ENCODE measurements at regions not wholly inside any gene's neighbourhood (a gene's known extent, or its start where the extent isn't known, plus 50 kb on each side); places are given as distances from the start of the nearest gene placed in this dataset.

DNA sequence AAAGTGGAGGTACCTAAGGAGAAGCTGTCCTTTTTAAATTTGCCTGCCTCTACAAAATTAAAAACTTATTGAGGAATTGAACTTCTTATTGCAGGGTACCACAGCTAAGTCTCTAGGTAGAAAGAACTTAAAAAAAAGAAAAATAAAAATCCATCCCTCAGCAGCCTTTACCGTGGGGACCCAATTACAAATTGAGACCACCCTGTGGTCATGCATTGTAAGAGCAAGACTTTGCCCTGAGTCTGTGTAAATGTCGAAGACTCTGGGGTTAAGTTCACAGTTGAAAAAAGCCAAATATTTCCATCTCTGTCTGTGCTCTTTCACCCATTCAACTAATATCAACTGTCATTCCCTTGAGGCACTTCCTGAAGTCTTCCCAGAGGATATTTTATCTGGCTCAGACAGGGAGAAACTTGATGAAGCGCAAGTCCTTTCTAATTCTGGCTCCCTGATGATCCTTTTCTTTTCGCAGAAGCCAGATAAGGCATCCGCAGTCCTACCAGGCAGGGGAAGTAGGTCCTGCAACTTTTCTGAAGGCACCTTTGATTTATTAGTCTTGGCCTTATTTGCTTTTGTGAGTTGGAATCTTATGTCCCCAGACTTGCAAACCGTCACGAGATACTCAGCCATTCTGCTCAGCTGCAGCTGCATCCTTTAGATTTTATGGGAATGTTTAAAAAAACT, 323.8 kb upstream of the WWC1 start:
- Histone ChIP-seq H3K27ac (ENCODE audit: low read length) (no peak overlapping the region), H3K4me3 (ENCODE audit: low read depth in 1 of 2, low read length in 2 of 2) (no peak overlapping the region), H3K36me3 (ENCODE audit: control insufficient read depth in 1 of 2, insufficient read depth in 2 of 2, low read length in 2 of 2) (no peaks in the 10 kb centered on the region), H3K4me1 (ENCODE audit: control insufficient read depth in 1 of 2, insufficient read depth in 2 of 2, low read length in 2 of 2) (no peaks in the 10 kb centered on the region), H3K27me3 (ENCODE audit: low read depth, low read length) (no peaks in the 10 kb centered on the region), H3K9me3 (ENCODE audit: control insufficient read depth in 1 of 2, low read length in 2 of 2) (no peaks in the 10 kb centered on the region)

DNA sequence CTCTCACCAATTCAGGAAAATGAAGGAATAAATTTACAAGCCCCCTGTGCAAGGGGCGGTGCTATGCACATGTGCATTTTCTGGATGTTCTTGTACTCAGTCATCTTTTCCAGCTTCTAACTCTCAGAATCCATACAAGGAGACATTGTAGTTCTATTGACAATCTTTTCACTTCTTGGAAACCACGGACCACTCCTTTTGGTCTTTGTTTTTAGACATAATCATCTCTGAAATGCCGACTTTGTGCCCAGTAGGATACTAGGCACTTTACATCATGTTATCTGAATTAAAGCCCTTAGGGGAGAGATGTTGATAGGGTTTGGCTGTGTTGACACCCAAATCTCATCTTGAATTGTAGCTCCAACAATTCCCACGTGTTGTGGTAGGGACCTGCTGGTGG, 322.6 kb upstream of the WWC1 start:
- H3K4me1 ChIP-seq (ENCODE audit: control insufficient read depth in 1 of 2, insufficient read depth in 2 of 2, low read length in 2 of 2), result no peaks in the 10 kb centered on the region
- no peak overlapping the region for H3K27ac ChIP-seq (ENCODE audit: low read length)
- H3K27me3 ChIP-seq (ENCODE audit: low read depth, low read length), result no peaks in the 10 kb centered on the region

DNA sequence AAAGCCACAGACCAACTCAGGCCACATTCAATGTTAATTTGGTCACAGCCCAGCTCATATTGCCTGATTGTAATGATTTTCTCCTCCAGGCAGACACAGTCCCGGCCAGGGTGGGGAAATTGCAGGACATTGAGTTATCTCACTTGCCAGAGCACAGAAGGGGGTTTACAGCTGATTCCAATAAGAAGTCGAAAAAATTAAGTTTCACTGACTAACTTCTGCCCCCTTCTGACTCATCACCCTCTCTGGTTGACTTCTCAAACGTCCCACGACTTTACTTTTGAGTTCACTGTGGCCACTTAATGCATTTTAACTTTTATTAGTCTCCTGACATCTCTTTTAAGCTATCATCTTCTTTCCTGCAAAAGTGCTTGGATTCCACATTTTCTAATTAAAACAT, 321.4 kb upstream of the WWC1 start:
- Histone ChIP-seq H3K4me1 (ENCODE audit: control insufficient read depth in 1 of 2, insufficient read depth in 2 of 2, low read length in 2 of 2) (no peaks in the 10 kb centered on the region), H3K4me3 (ENCODE audit: low read depth in 1 of 2, low read length in 2 of 2) (no peak overlapping the region), H3K36me3 (ENCODE audit: control insufficient read depth in 1 of 2, insufficient read depth in 2 of 2, low read length in 2 of 2) (no peaks in the 10 kb centered on the region), H3K27ac (ENCODE audit: low read length) (no peak overlapping the region), H3K27me3 (ENCODE audit: low read depth, low read length) (no peaks in the 10 kb centered on the region), H3K9me3 (ENCODE audit: control insufficient read depth in 1 of 2, low read length in 2 of 2) (no peaks in the 10 kb centered on the region)

More for the DNA sequence above, 322.6 kb upstream of the WWC1 start:
- H3K4me3 ChIP-seq (ENCODE audit: low read depth in 1 of 2, low read length in 2 of 2), result no peak overlapping the region
- no peaks in the 10 kb centered on the region for H3K9me3 ChIP-seq (ENCODE audit: control insufficient read depth in 1 of 2, low read length in 2 of 2)
- no peaks in the 10 kb centered on the region for H3K36me3 ChIP-seq (ENCODE audit: control insufficient read depth in 1 of 2, insufficient read depth in 2 of 2, low read length in 2 of 2)

DNA sequence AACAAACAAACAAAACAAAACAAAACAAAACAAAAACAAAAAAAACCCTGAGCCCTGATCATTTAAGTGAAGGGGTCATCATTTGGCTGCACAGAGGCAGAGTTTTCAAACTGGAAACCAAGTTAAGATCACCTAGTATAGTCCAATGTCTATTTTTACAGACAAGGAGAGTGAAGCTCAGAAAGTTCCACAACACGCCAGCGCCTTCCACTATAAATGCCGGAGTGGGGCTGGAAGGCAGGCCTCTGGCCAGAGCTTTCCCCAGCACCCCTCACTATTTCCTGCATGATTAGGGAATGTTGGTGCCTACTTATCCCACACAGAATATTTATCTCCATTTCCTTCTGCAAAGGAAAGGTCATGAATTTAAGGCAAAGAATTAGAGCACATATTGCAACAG, 319.7 kb upstream of the WWC1 start:
- no peak overlapping the region for H3K4me3 ChIP-seq (ENCODE audit: low read depth in 1 of 2, low read length in 2 of 2)
- H3K9me3 ChIP-seq (ENCODE audit: control insufficient read depth in 1 of 2, low read length in 2 of 2), result no peaks in the 10 kb centered on the region
- H3K36me3 ChIP-seq (ENCODE audit: control insufficient read depth in 1 of 2, insufficient read depth in 2 of 2, low read length in 2 of 2), result no peaks in the 10 kb centered on the region
- H3K27ac ChIP-seq (ENCODE audit: low read length), result no peak overlapping the region
- H3K27me3 ChIP-seq (ENCODE audit: low read depth, low read length), result no peaks in the 10 kb centered on the region
- H3K4me1 ChIP-seq (ENCODE audit: control insufficient read depth in 1 of 2, insufficient read depth in 2 of 2, low read length in 2 of 2), result no peaks in the 10 kb centered on the region

DNA sequence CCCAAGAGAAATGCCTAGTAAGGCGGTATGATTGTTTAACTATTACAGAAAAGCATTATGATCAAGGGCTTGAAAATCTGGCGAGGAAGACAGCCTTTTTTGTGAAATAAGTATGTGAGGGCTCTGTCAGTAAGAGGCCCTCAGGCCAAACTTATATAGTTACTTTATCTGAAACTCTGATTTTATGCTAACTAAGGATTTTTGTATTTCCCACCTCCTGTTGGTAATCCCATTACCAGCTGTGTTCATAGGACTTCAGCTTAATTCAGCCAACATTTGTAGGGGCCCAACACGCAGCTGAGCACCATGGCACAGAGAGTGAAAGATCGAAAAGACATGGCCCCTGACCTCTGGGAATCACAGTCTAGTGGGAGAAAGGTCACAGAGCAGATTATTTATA, 318.3 kb upstream of the WWC1 start:
- H3K9me3 ChIP-seq (ENCODE audit: control insufficient read depth in 1 of 2, low read length in 2 of 2), result no peaks in the 10 kb centered on the region
- no peak overlapping the region for H3K27ac ChIP-seq (ENCODE audit: low read length)
- no peaks in the 10 kb centered on the region for H3K27me3 ChIP-seq (ENCODE audit: low read depth, low read length)
- no peak overlapping the region for H3K4me3 ChIP-seq (ENCODE audit: low read depth in 1 of 2, low read length in 2 of 2)
- H3K4me1 ChIP-seq (ENCODE audit: control insufficient read depth in 1 of 2, insufficient read depth in 2 of 2, low read length in 2 of 2), result no peaks in the 10 kb centered on the region
- H3K36me3 ChIP-seq (ENCODE audit: control insufficient read depth in 1 of 2, insufficient read depth in 2 of 2, low read length in 2 of 2), result no peaks in the 10 kb centered on the region

DNA sequence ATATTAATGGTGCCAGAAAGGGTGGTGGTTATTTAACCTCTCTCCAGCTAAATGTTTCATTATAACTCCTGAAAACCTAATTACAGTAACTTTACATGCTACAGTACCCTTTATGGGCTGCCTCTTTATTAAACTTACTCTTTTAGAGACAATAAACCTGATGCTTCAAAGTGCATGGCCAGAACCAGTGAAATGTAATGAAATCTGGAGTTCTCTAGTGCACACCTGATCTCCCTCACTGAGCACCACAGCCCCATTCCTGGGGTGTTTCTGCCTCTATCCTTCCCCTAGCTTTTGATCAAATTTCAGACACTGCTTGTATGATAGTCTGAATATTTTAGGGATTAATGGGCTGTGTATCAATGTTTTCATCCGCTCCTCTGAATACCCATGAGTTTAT, 306.5 kb upstream of the WWC1 start:
- H3K36me3 ChIP-seq (ENCODE audit: control insufficient read depth in 1 of 2, insufficient read depth in 2 of 2, low read length in 2 of 2), result no peaks in the 10 kb centered on the region
- no peaks in the 10 kb centered on the region for H3K9me3 ChIP-seq (ENCODE audit: control insufficient read depth in 1 of 2, low read length in 2 of 2)
- H3K4me3 ChIP-seq (ENCODE audit: low read depth in 1 of 2, low read length in 2 of 2), result no peak overlapping the region
- H3K27ac ChIP-seq (ENCODE audit: low read length), result no peak overlapping the region
- no peaks in the 10 kb centered on the region for H3K4me1 ChIP-seq (ENCODE audit: control insufficient read depth in 1 of 2, insufficient read depth in 2 of 2, low read length in 2 of 2)
- no peaks in the 10 kb centered on the region for H3K27me3 ChIP-seq (ENCODE audit: low read depth, low read length)

DNA sequence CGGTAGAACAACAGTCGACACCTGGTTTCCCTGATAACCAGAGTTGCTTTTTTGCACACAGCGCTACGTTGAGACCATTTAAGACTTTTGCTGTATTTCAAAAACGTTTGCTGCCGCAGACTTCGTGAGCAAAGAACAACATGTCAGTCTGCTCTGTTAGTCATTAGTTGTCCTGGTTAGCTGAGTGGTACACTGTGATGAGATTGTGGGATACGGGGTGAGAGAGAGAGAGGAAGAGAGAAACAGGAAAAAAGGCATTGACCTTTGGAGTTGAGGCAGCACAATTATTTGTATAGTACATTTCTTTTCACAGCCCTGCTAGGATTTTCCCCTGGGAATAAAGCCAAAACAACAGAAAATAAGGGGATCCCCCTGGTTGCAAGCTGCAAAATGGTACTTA, 306.1 kb upstream of the WWC1 start:
- no peaks in the 10 kb centered on the region for H3K9me3 ChIP-seq (ENCODE audit: control insufficient read depth in 1 of 2, low read length in 2 of 2)
- H3K27me3 ChIP-seq (ENCODE audit: low read depth, low read length), result no peaks in the 10 kb centered on the region
- no peaks in the 10 kb centered on the region for H3K4me1 ChIP-seq (ENCODE audit: control insufficient read depth in 1 of 2, insufficient read depth in 2 of 2, low read length in 2 of 2)
- no peaks in the 10 kb centered on the region for H3K36me3 ChIP-seq (ENCODE audit: control insufficient read depth in 1 of 2, insufficient read depth in 2 of 2, low read length in 2 of 2)
- no peak overlapping the region for H3K27ac ChIP-seq (ENCODE audit: low read length)
- no peak overlapping the region for H3K4me3 ChIP-seq (ENCODE audit: low read depth in 1 of 2, low read length in 2 of 2)

DNA sequence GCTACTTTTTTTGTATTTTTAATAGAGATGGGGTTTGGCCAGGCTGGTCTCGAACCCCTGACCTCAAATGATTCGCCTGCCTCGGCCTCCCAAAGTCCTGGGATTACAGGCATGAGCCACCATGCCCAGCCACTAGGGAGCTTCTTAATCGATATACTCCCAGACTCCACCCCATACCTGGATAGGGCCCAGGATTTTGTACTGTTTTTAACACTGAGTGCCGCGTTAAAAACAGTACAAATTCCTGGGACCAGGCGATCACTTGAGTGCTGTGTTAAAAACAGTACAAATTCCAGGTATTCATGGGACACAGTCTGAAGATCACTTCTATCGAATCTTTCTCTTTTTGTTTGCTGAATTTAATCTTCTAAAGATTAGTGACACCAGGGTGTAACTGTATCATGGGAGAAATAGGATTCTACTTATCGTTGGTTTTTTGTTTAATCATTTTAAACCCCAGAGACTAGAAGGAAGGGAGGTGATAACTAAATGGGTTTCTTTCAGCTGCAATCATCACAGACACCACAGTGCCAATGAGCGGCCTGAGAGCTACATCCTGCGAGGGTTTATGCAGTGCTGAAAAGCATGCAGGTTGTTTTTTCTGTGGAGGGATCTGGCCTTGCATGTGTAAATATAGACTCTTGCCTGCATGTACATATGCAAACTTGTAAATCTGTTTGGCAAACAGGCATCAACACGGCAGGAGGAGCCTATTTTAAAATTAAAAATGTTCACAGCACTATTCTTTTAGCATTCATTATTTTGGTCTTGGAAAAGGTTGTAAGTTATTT, 303.8 kb upstream of the WWC1 start:
- no peaks in the 10 kb centered on the region for H3K9me3 ChIP-seq (ENCODE audit: control insufficient read depth in 1 of 2, low read length in 2 of 2)

DNA sequence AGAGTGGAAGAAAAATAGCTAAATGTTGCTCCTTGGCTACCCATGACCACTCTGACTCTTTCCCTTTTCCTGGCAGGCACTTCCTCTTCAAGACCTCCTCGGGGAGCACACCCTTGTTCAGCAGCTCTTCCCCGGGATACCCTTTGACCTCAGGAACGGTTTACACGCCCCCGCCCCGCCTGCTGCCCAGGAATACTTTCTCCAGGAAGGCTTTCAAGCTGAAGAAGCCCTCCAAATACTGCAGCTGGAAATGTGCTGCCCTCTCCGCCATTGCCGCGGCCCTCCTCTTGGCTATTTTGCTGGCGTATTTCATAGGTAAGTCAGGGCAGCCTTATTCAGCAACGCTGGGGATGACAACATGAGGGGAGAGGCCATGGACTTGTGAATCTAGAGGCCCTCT, 298.6 kb upstream of the WWC1 start:
- Histone ChIP-seq H3K9me3 (ENCODE audit: control insufficient read depth in 1 of 2, low read length in 2 of 2) (no peaks in the 10 kb centered on the region), H3K27ac (ENCODE audit: low read length) (no peak overlapping the region), H3K36me3 (ENCODE audit: control insufficient read depth in 1 of 2, insufficient read depth in 2 of 2, low read length in 2 of 2) (no peaks in the 10 kb centered on the region), H3K4me1 (ENCODE audit: control insufficient read depth in 1 of 2, insufficient read depth in 2 of 2, low read length in 2 of 2) (no peaks in the 10 kb centered on the region), H3K4me3 (ENCODE audit: low read depth in 1 of 2, low read length in 2 of 2) (no peak overlapping the region), H3K27me3 (ENCODE audit: low read depth, low read length) (no peaks in the 10 kb centered on the region)

More for the DNA sequence above, 303.8 kb upstream of the WWC1 start:
- H3K36me3 ChIP-seq (ENCODE audit: control insufficient read depth in 1 of 2, insufficient read depth in 2 of 2, low read length in 2 of 2), result no peaks in the 10 kb centered on the region
- H3K4me1 ChIP-seq (ENCODE audit: control insufficient read depth in 1 of 2, insufficient read depth in 2 of 2, low read length in 2 of 2), result no peaks in the 10 kb centered on the region
- no peak overlapping the region for H3K4me3 ChIP-seq (ENCODE audit: low read depth in 1 of 2, low read length in 2 of 2)
- H3K27ac ChIP-seq (ENCODE audit: low read length), result no peak overlapping the region
- no peaks in the 10 kb centered on the region for H3K27me3 ChIP-seq (ENCODE audit: low read depth, low read length)

DNA sequence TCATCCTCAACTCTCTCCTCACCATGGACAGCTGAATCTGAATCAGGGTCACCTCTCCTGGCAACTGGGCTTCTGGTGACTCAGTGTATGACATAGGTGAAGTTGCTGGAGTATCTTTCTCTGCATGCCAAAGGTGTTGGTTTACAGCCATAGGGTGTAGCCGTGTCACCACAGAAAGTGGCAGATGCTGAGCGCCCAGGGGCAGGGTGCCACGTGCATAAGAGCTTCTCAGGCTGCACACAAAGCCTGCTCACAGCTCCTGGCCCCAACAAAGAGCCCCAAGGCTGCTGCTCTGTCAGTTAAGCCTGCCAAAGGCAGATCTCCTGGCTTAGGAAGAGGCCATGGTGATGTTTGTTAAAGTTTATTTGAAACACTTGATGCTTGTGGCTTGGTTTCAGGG, 297.7 kb upstream of the WWC1 start:
- H3K9me3 ChIP-seq (ENCODE audit: control insufficient read depth in 1 of 2, low read length in 2 of 2), result no peaks in the 10 kb centered on the region
- no peak overlapping the region for H3K27ac ChIP-seq (ENCODE audit: low read length)
- H3K4me3 ChIP-seq (ENCODE audit: low read depth in 1 of 2, low read length in 2 of 2), result no peak overlapping the region
- H3K36me3 ChIP-seq (ENCODE audit: control insufficient read depth in 1 of 2, insufficient read depth in 2 of 2, low read length in 2 of 2), result no peaks in the 10 kb centered on the region
- no peaks in the 10 kb centered on the region for H3K4me1 ChIP-seq (ENCODE audit: control insufficient read depth in 1 of 2, insufficient read depth in 2 of 2, low read length in 2 of 2)
- H3K27me3 ChIP-seq (ENCODE audit: low read depth, low read length), result no peaks in the 10 kb centered on the region

DNA sequence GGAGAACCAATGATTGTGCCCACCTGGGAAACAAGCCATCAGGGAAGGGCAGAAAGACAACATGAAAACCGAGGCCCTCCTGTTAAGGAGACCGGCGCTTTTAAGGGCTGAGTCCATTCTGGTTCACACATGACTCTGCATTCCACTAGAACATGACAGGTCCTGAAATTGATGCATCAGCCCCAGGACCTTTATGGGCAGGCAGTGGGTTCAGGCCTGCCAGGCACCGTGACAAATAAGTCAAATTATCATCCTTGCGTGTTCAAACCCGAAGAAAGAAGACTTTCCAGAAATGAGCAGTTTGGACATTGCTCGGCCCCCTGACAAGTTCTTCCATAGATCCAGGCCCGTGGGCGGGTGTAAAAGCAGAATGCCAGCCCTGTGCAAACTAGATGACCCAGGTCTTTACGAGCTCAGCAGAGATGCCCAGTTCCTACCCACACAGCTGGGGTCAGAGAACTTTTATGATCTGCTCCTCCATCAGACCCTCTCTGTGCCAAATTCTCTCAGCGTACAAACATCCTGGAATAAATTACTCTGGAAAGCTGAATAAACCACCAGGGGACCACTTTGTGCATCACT, 295.5 kb upstream of the WWC1 start:
- Histone ChIP-seq H3K9me3 (ENCODE audit: control insufficient read depth in 1 of 2, low read length in 2 of 2) (no peaks in the 10 kb centered on the region), H3K4me1 (ENCODE audit: control insufficient read depth in 1 of 2, insufficient read depth in 2 of 2, low read length in 2 of 2) (no peaks in the 10 kb centered on the region), H3K36me3 (ENCODE audit: control insufficient read depth in 1 of 2, insufficient read depth in 2 of 2, low read length in 2 of 2) (no peaks in the 10 kb centered on the region), H3K4me3 (ENCODE audit: low read depth in 1 of 2, low read length in 2 of 2) (no peak overlapping the region), H3K27me3 (ENCODE audit: low read depth, low read length) (no peaks in the 10 kb centered on the region), H3K27ac (ENCODE audit: low read length) (no peak overlapping the region)

Data from muscle layer of duodenum (tissue), 2 donors.